Skin epidermis (tissue), 12 donors: ENCODE measurements at regions not wholly inside any gene's neighbourhood (a gene's known extent, or its start where the extent isn't known, plus 50 kb on each side); places are given as distances from the start of the nearest gene placed in this dataset.

Experiments
- H3K27ac ChIP-seq, 21 experiments: fragments of 200-600 bp; sonication (generic) in 11 of 21; one replicate each; pipeline ENCODE4 v1.5.0; 2020; ENCODE audit warnings: mild to moderate bottlenecking in 3 of 21, inconsistent platforms in 2 of 21, moderate library complexity in 2 of 21
- H3K4me3 ChIP-seq, 7 experiments: fragments of 200-600 bp; sonication (generic) in 2 of 7; one replicate each; pipeline ENCODE4 v1.5.0; 2020; ENCODE audit warnings: inconsistent platforms in 2 of 7, mild to moderate bottlenecking in 2 of 7, moderate library complexity in 1 of 7

GRCh38 chr5:121675924-121676323, 175.8 kb upstream of the FTMT start:
- Histone ChIP-seq H3K4me3 (no peak overlapping the region), H3K27ac (no peak overlapping the region)

GRCh38 chr5:121681229-121681855, 170.3 kb upstream of the FTMT start:
- H3K27ac ChIP-seq: no peak overlapping the region
- H3K4me3 ChIP-seq: no peak overlapping the region

GRCh38 chr5:121688126-121688525, 163.6 kb upstream of the FTMT start:
- Histone ChIP-seq H3K27ac (no peak overlapping the region), H3K4me3 (no peak overlapping the region)

- no peak overlapping the region for H3K4me3 ChIP-seq
Observed at GRCh38 chr5:121688781-121689180, 162.9 kb upstream of the FTMT start.

GRCh38 chr5:121691478-121691877, 160.2 kb upstream of the FTMT start:
- Histone ChIP-seq H3K27ac (no peak overlapping the region), H3K4me3 (no peak overlapping the region)

More at GRCh38 chr5:121688781-121689180, 162.9 kb upstream of the FTMT start:
- H3K27ac ChIP-seq: no peak overlapping the region

- no peak overlapping the region for H3K4me3 ChIP-seq
- no peak overlapping the region for H3K27ac ChIP-seq
Observed at GRCh38 chr5:121692158-121692557, 159.5 kb upstream of the FTMT start.

GRCh38 chr5:121693864-121694263, 157.8 kb upstream of the FTMT start:
- no peak overlapping the region for H3K27ac ChIP-seq

GRCh38 chr5:121695307-121695706, 156.4 kb upstream of the FTMT start:
- no peak overlapping the region for H3K4me3 ChIP-seq
- H3K27ac ChIP-seq: no peak overlapping the region

More at GRCh38 chr5:121693864-121694263, 157.8 kb upstream of the FTMT start:
- no peak overlapping the region for H3K4me3 ChIP-seq

GRCh38 chr5:121698690-121699089, 153.0 kb upstream of the FTMT start:
- no peak overlapping the region for H3K4me3 ChIP-seq
- H3K27ac ChIP-seq: no peak overlapping the region

GRCh38 chr5:121701731-121702130, 150.0 kb upstream of the FTMT start:
- H3K4me3 ChIP-seq: no peak overlapping the region
- H3K27ac ChIP-seq: no peak overlapping the region

GRCh38 chr5:121702682-121703081, 149.0 kb upstream of the FTMT start:
- Histone ChIP-seq H3K4me3 (no peak overlapping the region), H3K27ac (no peak overlapping the region)

- Histone ChIP-seq H3K27ac (no peak overlapping the region), H3K4me3 (no peak overlapping the region)
Observed at GRCh38 chr5:121704291-121704690, 147.4 kb upstream of the FTMT start.

GRCh38 chr5:121706686-121707085, 145.0 kb upstream of the FTMT start:
- H3K4me3 ChIP-seq: no peak overlapping the region
- H3K27ac ChIP-seq: no peak overlapping the region

- Histone ChIP-seq H3K4me3 (no peak overlapping the region), H3K27ac (no peak overlapping the region)
Observed at GRCh38 chr5:121707178-121707577, 144.5 kb upstream of the FTMT start.

GRCh38 chr5:121711416-121711815, 140.3 kb upstream of the FTMT start:
- Histone ChIP-seq H3K27ac (no peak overlapping the region), H3K4me3 (no peak overlapping the region)

GRCh38 chr5:121719255-121719654, 132.4 kb upstream of the FTMT start:
- Histone ChIP-seq H3K27ac (no peak overlapping the region), H3K4me3 (no peak overlapping the region)

- Histone ChIP-seq H3K4me3 (no peak overlapping the region), H3K27ac (peak overlapping the region in 1 of 21 experiments; percentile 63)
Observed at GRCh38 chr5:121725450-121725849, 126.2 kb upstream of the FTMT start.

- Histone ChIP-seq H3K4me3 (no peak overlapping the region), H3K27ac (no peak overlapping the region)
Observed at GRCh38 chr5:121726991-121727390, 124.7 kb upstream of the FTMT start.

- no peak overlapping the region for H3K27ac ChIP-seq
- no peak overlapping the region for H3K4me3 ChIP-seq
Observed at GRCh38 chr5:121731377-121731776, 120.3 kb upstream of the FTMT start.

GRCh38 chr5:121735618-121736017, 116.1 kb upstream of the FTMT start:
- H3K4me3 ChIP-seq: no peak overlapping the region
- no peak overlapping the region for H3K27ac ChIP-seq

GRCh38 chr5:121737120-121737519, 114.6 kb upstream of the FTMT start:
- no peak overlapping the region for H3K27ac ChIP-seq
- H3K4me3 ChIP-seq: no peak overlapping the region

- Histone ChIP-seq H3K27ac (no peak overlapping the region), H3K4me3 (no peak overlapping the region)
Observed at GRCh38 chr5:121741156-121741555, 110.5 kb upstream of the FTMT start.
